GM18498 (cell line): ENCODE measurements at regions not wholly inside any gene's neighbourhood (a gene's known extent, or its start where the extent isn't known, plus 50 kb on each side); places are given as distances from the start of the nearest gene placed in this dataset.
"Not testable (repeated sequence)": the region's sequence is repeated elsewhere in the genome, so short reads cannot be mapped to it uniquely, and the experiment has no call there.

Experiments used
- ATAC-seq: cut with Tn5 transposase; IDR thresholded peaks from one replicate; pipeline ENCODE4 v1.9.1; 2021; ENCODE audit warnings: mild to moderate bottlenecking, moderate library complexity; ENCODE audit not compliant: unreplicated experiment

- ATAC-seq: no peak
These were observed 98.0 kb upstream of the FAM174B start for GRCh38 chr15:92753591-92753990.

- no peak for ATAC-seq
These were observed 107.9 kb upstream of the FAM174B start for GRCh38 chr15:92763459-92763858.

- ATAC-seq: not testable (repeated sequence)
These were observed 112.6 kb upstream of the FAM174B start for GRCh38 chr15:92768131-92768530.

- no peak for ATAC-seq
These were observed 115.1 kb upstream of the FAM174B start for GRCh38 chr15:92770641-92771040.

GRCh38 chr15:92772061-92772460 lies 116.5 kb upstream of the FAM174B start:
- ATAC-seq: no peak

GRCh38 chr15:92772626-92773244 lies 117.2 kb upstream of the FAM174B start:
- ATAC-seq: no peak

- no peak for ATAC-seq
These were observed 117.8 kb upstream of the FAM174B start for GRCh38 chr15:92773340-92773739.

GRCh38 chr15:92779874-92780273 lies 120.2 kb upstream of the CHD2 start:
- ATAC-seq: no peak

GRCh38 chr15:92780843-92781242 lies 119.3 kb upstream of the CHD2 start:
- ATAC-seq: no peak

- ATAC-seq: no peak
These were observed 118.1 kb upstream of the CHD2 start for GRCh38 chr15:92781925-92782453.

GRCh38 chr15:92787116-92787515 lies 113.0 kb upstream of the CHD2 start:
- no peak for ATAC-seq

- no peak for ATAC-seq
These were observed 111.9 kb upstream of the CHD2 start for GRCh38 chr15:92788196-92788595.

GRCh38 chr15:92788793-92789192 lies 111.3 kb upstream of the CHD2 start:
- ATAC-seq: not testable (repeated sequence)

- no peak for ATAC-seq
These were observed 103.9 kb upstream of the CHD2 start for GRCh38 chr15:92796161-92796611.

- peak; percentile 68 for ATAC-seq
These were observed 102.7 kb upstream of the CHD2 start for GRCh38 chr15:92797168-92798052.

GRCh38 chr15:92800013-92800412 lies 100.1 kb upstream of the CHD2 start:
- no peak for ATAC-seq

GRCh38 chr15:92800416-92801055 lies 99.6 kb upstream of the CHD2 start:
- not testable (repeated sequence) for ATAC-seq

- not testable (repeated sequence) for ATAC-seq
These were observed 98.9 kb upstream of the CHD2 start for GRCh38 chr15:92801056-92801773.

- no peak for ATAC-seq
These were observed 98.2 kb upstream of the CHD2 start for GRCh38 chr15:92801774-92802464.

- no peak for ATAC-seq
These were observed 96.6 kb upstream of the CHD2 start for GRCh38 chr15:92803536-92803851.
